ENCODE measurements at regions not wholly inside any gene's neighbourhood (a gene's known extent, or its start where the extent isn't known, plus 50 kb on each side); places are given as distances from the start of the nearest gene placed in this dataset.

GRCh38 chr6:6875818-6876470 lies 231.8 kb upstream of the RREB1 start:
- TF ChIP-seq SUZ12 (IDR thresholded peaks at IDR 0.05) (no peak), TARDBP (IDR thresholded peaks at IDR 0.05) (no peak), BHLHE40 (IDR thresholded peaks at IDR 0.05; ENCODE audit: borderline replicate concordance) (no peak), PKNOX1 (IDR thresholded peaks at IDR 0.05) (no peak)

All from HEK293T (cell line).